Nephron (organoid): ENCODE measurements at regions not wholly inside any gene's neighbourhood (a gene's known extent, or its start where the extent isn't known, plus 50 kb on each side); places are given as distances from the start of the nearest gene placed in this dataset.

Experiments
- H3K27ac Mint-ChIP-seq, 3 experiments: 2 replicates each; pipeline ENCODE4 v1.8.0; 2020; ENCODE audit warnings: mixed read lengths in 3 of 3, mild to moderate bottlenecking in 2 of 3, moderate library complexity in 1 of 3
- H3K27me3 Mint-ChIP-seq: 2 replicates; pipeline ENCODE4 v1.8.0; 2021; ENCODE audit warnings: low read depth, mild to moderate bottlenecking, moderate library complexity, mixed read lengths
- H3K36me3 Mint-ChIP-seq: 2 replicates; pipeline ENCODE4 v1.8.0; 2020; ENCODE audit warnings: low read depth, mixed read lengths
- H3K4me1 Mint-ChIP-seq: 2 replicates; pipeline ENCODE4 v1.8.0; 2020; ENCODE audit warnings: mixed read lengths
- H3K4me3 Mint-ChIP-seq, 3 experiments: 2 replicates each; pipeline ENCODE4 v1.8.0; 2020; ENCODE audit warnings: mild to moderate bottlenecking in 3 of 3, mixed read lengths in 3 of 3, moderate library complexity in 2 of 3
- H3K9me3 Mint-ChIP-seq: 2 replicates; pipeline ENCODE4 v1.8.0; 2020; ENCODE audit warnings: mixed read lengths
- TF ChIP-seq, protein P1 (sequence below), 3 experiments: fragments of 200-600 bp; sonication (generic); IDR thresholded peaks; one replicate each; pipeline ENCODE4 v1.5.0; 2021; ENCODE audit warnings: antibody characterized with exemption in 3 of 3; ENCODE audit not compliant: unreplicated experiment in 3 of 3

DNA sequence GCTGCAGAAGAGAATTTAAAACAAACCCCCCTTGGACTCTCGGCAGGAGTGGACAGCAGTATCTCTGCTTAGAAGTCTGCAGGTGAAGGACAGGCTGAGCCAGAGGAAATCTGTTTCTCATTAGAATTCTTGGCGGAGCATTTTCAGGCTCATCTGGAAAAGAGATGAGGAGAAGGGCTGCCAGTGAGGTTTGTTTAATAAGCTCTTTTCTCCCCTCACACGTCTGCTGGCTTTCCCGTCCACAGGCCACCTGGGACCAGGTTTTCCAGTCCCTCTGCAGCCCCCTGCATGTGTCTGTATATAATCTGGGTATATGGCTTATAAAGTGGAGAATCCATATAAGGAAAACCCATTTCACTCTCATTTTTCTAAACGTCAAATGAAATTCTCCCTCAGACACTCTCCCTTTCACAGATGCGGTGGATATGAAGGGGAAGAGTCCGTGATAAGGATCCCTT lies 155.4 kb upstream of the TPM1 start:
- peak overlapping the region in 2 of 3 experiments; percentile 17 to 53 for H3K4me3 Mint-ChIP-seq

DNA sequence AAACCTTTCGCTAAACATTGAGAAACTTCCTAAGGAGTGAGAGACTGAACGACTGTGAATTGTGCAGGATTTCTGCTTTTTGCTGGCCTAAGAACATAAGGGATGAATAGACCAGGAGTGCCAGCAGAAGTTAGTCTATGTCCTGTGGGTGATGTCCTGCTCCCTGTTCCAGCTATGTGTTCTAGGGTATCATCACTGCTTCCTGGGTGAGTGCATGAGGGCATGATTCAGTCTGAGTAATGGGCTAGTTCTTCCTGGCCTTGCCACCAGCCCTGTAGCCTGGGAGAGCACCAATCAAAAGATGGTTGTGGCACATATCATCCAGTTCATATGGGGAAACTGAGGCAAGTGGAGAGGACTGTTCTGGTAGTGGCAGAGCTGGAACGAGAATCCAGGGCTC lies 153.9 kb upstream of the TPM1 start:
- TF ChIP-seq, protein P1, sequence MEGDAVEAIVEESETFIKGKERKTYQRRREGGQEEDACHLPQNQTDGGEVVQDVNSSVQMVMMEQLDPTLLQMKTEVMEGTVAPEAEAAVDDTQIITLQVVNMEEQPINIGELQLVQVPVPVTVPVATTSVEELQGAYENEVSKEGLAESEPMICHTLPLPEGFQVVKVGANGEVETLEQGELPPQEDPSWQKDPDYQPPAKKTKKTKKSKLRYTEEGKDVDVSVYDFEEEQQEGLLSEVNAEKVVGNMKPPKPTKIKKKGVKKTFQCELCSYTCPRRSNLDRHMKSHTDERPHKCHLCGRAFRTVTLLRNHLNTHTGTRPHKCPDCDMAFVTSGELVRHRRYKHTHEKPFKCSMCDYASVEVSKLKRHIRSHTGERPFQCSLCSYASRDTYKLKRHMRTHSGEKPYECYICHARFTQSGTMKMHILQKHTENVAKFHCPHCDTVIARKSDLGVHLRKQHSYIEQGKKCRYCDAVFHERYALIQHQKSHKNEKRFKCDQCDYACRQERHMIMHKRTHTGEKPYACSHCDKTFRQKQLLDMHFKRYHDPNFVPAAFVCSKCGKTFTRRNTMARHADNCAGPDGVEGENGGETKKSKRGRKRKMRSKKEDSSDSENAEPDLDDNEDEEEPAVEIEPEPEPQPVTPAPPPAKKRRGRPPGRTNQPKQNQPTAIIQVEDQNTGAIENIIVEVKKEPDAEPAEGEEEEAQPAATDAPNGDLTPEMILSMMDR (IDR thresholded peaks at IDR 0.05; ENCODE audit: unreplicated experiment in 3 of 3), result no peak
- Mint-ChIP-seq H3K4me3 (no peak overlapping the region), H3K9me3 (no peaks in the 10 kb centered on the region), H3K36me3 (no peaks in the 10 kb centered on the region), H3K4me1 (peaks cover 52% of the 10 kb centered on the region), H3K27ac (peak overlapping the region; percentile 33 to 75 (median 53)), H3K27me3 (no peaks in the 10 kb centered on the region)

More for the DNA sequence above, 155.4 kb upstream of the TPM1 start:
- Mint-ChIP-seq H3K9me3 (no peaks in the 10 kb centered on the region), H3K27ac (peak overlapping the region; percentile 87 to 94 (median 90)), H3K27me3 (no peaks in the 10 kb centered on the region), H3K36me3 (no peaks in the 10 kb centered on the region), H3K4me1 (peaks cover 58% of the 10 kb centered on the region)
- TF ChIP-seq, protein P1 (IDR thresholded peaks at IDR 0.05; ENCODE audit: unreplicated experiment in 3 of 3), result no peak

DNA sequence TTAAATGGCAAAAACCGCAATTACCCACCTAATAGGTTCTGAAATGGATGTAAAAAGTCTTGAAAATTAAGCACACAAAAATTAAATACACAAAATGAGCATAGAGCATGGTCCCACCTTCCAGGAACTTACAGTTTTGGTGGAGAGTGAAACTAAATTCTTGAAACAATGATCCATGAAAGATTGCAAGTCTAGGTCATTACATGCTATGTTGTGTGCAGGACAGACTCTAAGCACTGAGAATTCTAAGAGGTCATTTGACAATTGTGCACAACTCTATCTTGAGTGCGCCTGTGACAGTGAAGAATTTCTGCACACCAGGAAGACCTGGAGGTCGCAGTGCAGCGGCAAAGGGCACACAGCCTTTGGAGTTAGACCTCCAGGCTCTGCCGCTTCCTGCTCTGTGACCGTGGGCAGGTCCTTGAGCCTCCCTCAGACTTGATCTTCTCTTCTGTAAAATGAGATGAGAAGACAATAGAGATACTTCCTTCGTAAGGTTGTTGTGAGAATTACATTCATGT lies 153.3 kb upstream of the TPM1 start:
- Mint-ChIP-seq H3K4me1 (peaks cover 50% of the 10 kb centered on the region), H3K27ac (peak overlapping the region; percentile 33 to 75 (median 53)), H3K27me3 (no peaks in the 10 kb centered on the region), H3K4me3 (no peak overlapping the region), H3K9me3 (no peaks in the 10 kb centered on the region), H3K36me3 (no peaks in the 10 kb centered on the region)
- TF ChIP-seq, protein P1 (IDR thresholded peaks at IDR 0.05; ENCODE audit: unreplicated experiment in 3 of 3), result no peak

DNA sequence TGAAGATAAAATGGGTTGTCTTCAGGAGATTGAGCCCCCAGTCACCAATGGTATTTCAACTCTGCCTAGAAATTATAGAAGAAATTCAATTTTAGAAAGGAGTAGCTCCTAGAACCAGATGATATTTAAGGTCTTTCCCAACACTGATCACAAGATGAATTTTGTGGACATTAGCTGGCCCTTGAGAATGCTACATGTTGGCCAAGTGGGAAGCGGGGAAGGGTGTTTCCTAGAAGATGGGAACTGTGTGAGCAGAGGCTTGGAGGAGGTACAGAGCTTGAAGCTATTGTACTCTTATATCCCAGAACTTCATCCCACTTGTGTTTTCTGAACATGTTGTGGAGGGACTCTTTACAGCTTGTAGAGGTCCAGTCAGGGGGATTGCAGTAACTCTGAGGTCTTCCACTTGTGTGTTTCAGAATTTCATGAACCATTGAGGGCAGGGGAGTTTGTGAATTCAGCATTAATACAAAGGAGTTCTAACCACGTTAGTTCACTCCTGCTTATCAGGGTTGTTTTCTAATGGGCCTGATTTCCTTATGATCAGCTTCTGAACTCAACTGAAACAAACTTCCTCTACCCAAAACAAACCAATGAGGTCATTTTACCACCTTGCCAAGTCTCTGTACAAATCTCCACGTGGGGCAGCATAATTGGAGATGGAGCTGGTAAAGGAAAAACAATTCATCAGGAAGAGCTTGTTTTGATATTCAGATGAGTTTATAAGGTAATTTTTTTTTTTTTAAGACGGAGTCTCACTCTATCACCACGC lies 152.6 kb upstream of the TPM1 start:
- Mint-ChIP-seq H3K4me1 (peaks cover 47% of the 10 kb centered on the region), H3K36me3 (no peaks in the 10 kb centered on the region), H3K27ac (peak overlapping the region in 2 of 3 experiments; percentile 49 to 81), H3K4me3 (no peak overlapping the region), H3K9me3 (no peaks in the 10 kb centered on the region), H3K27me3 (no peaks in the 10 kb centered on the region)
- TF ChIP-seq, protein P1 (IDR thresholded peaks at IDR 0.05; ENCODE audit: unreplicated experiment in 3 of 3), result no peak

DNA sequence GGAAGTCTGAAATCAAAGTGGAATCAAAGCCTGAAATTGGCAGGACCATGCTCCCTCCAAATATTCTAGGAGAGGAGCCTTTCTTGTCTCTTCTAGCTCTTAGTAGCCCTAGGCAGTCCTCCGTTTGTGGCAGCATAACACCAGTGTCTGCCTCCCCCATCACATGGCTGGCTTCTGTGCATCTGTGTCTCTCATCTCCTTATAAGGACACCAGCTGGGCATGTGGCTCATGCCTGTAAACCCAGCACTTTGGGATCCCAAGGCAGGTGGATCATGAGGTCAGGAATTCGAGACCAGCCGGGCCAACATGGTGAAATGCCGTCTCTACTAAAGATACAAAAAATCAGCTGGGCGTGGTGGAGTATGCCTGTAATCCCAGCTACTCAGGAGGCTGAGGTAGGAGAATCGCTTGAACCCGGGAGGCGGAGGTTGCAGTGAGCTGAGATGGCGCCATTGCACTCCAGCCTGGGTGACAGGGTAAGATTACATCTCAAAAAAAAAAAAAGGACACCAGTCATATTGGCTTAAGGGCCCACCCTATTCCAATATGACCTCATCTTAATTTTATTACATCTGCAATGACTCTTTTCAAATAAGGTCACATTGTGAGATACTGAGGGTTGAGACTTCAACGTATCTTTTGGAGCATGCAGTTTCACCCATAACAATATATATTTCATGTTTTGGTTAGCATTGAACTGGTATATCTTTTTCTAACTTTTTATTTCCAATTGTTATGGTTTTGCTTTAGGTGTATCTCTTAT lies 148.0 kb upstream of the TPM1 start:
- Mint-ChIP-seq H3K27me3 (no peaks in the 10 kb centered on the region), H3K4me3 (no peak overlapping the region), H3K9me3 (no peaks in the 10 kb centered on the region), H3K4me1 (peaks cover 60% of the 10 kb centered on the region), H3K27ac (peak overlapping the region; percentile 83 to 94 (median 87)), H3K36me3 (no peaks in the 10 kb centered on the region)
- TF ChIP-seq, protein P1 (IDR thresholded peaks at IDR 0.05; ENCODE audit: unreplicated experiment in 3 of 3), result no peak
